ENCODE measurements at regions not wholly inside any gene's neighbourhood (a gene's known extent, or its start where the extent isn't known, plus 50 kb on each side); places are given as distances from the start of the nearest gene placed in this dataset.

DNA sequence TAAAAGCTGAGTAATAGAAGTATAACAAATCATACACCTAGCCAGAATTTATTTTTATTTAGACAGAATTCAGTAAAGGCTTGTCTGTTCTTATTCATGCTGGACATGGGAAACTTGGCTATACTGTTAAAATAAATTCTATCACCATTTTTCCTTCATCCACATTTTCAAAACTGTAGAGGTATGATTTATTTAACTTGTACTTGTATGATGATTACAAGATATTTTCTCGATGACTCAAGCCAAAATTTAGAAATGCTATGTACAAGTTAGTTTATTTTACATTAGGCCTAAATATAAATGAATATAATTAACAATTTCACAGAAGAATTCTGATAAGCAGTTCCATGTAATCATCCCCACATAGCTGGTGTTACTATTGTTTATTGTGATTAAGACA, 194.8 kb upstream of the DOK6 start:
- H3K36me3 ChIP-seq (replicated peaks; ENCODE audit: insufficient read depth, low read length): no peaks in the 10 kb centered on the region
- H3F3A ChIP-seq (ENCODE audit: insufficient read depth, low read length): no peaks in the 10 kb centered on the region
- H3K79me2 ChIP-seq (ENCODE audit: low read length): no peaks in the 10 kb centered on the region
- TF ChIP-seq, protein P1, sequence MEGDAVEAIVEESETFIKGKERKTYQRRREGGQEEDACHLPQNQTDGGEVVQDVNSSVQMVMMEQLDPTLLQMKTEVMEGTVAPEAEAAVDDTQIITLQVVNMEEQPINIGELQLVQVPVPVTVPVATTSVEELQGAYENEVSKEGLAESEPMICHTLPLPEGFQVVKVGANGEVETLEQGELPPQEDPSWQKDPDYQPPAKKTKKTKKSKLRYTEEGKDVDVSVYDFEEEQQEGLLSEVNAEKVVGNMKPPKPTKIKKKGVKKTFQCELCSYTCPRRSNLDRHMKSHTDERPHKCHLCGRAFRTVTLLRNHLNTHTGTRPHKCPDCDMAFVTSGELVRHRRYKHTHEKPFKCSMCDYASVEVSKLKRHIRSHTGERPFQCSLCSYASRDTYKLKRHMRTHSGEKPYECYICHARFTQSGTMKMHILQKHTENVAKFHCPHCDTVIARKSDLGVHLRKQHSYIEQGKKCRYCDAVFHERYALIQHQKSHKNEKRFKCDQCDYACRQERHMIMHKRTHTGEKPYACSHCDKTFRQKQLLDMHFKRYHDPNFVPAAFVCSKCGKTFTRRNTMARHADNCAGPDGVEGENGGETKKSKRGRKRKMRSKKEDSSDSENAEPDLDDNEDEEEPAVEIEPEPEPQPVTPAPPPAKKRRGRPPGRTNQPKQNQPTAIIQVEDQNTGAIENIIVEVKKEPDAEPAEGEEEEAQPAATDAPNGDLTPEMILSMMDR (IDR thresholded peaks at IDR 0.05; ENCODE audit: low read length): no peak
- TF ChIP-seq EZH2 (optimal IDR thresholded peaks at IDR 0.05; ENCODE audit: low read depth, low read length) (no peak), EZH2phosphoT487 (IDR thresholded peaks at IDR 0.05; ENCODE audit: low read length) (no peak)
- no peak overlapping the region for H3K4me2 ChIP-seq (ENCODE audit: low read depth, low read length)
- H4K20me1 ChIP-seq (ENCODE audit: insufficient read depth, low read length): no peaks in the 10 kb centered on the region
- DNase-seq: no peak
- no peaks in the 10 kb centered on the region for H3K27me3 ChIP-seq (replicated peaks; ENCODE audit: insufficient read depth, low read length)
- H3K4me3 ChIP-seq (ENCODE audit: low read length): no peak overlapping the region
- no peaks in the 10 kb centered on the region for H3K4me1 ChIP-seq (ENCODE audit: low read length)
- H3K27ac ChIP-seq (ENCODE audit: low read length): no peak overlapping the region
- H3K9ac ChIP-seq (ENCODE audit: low read length): no peak overlapping the region
- H3K9me3 ChIP-seq (replicated peaks; ENCODE audit: insufficient read depth, low read length): no peaks in the 10 kb centered on the region
- H2AFZ ChIP-seq (ENCODE audit: low read length): no peak overlapping the region
- H3K9me2 ChIP-seq (replicated peaks; ENCODE audit: insufficient read depth, low read length): no peaks in the 10 kb centered on the region

DNA sequence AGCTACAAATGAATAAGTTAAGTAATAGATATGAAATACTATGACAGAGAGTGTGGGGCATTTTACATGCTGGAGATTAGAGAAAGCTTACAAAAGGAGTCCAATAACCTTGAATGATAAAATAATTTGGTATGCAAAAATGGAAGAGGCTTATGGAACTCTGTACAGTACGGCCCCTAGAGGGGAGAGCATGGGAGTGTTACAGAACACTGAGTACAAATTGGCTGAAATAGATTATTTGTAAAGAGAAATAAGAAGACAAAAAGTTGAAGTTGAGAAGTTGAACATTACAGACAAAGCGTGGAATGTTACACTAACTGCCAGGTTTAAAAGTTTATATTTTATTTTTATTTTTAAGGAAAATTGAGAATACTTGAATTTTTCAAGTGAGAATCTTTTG, 192.1 kb upstream of the DOK6 start:
- no peaks in the 10 kb centered on the region for H3K36me3 ChIP-seq (replicated peaks; ENCODE audit: insufficient read depth, low read length)
- no peak overlapping the region for H2AFZ ChIP-seq (ENCODE audit: low read length)
- no peaks in the 10 kb centered on the region for H3F3A ChIP-seq (ENCODE audit: insufficient read depth, low read length)
- H3K4me2 ChIP-seq (ENCODE audit: low read depth, low read length): no peak overlapping the region
- H3K9ac ChIP-seq (ENCODE audit: low read length): no peak overlapping the region
- no peaks in the 10 kb centered on the region for H3K9me2 ChIP-seq (replicated peaks; ENCODE audit: insufficient read depth, low read length)
- no peak overlapping the region for H3K27ac ChIP-seq (ENCODE audit: low read length)
- H3K27me3 ChIP-seq (replicated peaks; ENCODE audit: insufficient read depth, low read length): no peaks in the 10 kb centered on the region
- peaks cover 6% of the 10 kb centered on the region; the same call in 1 of the 2 replicates for H3K4me1 ChIP-seq (ENCODE audit: low read length)
- no peaks in the 10 kb centered on the region for H4K20me1 ChIP-seq (ENCODE audit: insufficient read depth, low read length)
- TF ChIP-seq EZH2phosphoT487 (IDR thresholded peaks at IDR 0.05; ENCODE audit: low read length) (no peak), EZH2 (optimal IDR thresholded peaks at IDR 0.05; ENCODE audit: low read depth, low read length) (no peak)
- TF ChIP-seq, protein P1 (IDR thresholded peaks at IDR 0.05; ENCODE audit: low read length): no peak
- no peak overlapping the region for H3K4me3 ChIP-seq (ENCODE audit: low read length)
- no peak for DNase-seq
- no peaks in the 10 kb centered on the region for H3K9me3 ChIP-seq (replicated peaks; ENCODE audit: insufficient read depth, low read length)
- no peaks in the 10 kb centered on the region for H3K79me2 ChIP-seq (ENCODE audit: low read length)

DNA sequence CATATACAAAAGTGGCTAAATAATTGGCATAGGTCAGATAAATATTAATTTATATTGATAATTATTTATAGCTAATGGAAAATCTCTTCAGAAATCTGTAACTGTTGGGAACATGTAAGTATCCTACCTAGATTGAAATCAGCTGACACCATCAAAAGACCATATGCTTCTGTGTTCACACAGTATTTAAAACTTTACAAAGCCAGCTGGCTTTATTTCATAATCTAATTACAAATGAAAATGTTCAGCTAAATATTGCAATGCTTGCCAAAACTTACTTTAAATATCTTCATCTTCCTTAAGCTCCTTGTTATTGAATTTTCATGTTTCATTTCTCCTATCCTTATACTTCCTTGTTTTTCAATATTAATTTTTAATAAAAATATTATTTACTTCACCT, 190.9 kb upstream of the DOK6 start:
- no peak overlapping the region for H3K4me3 ChIP-seq (ENCODE audit: low read length)
- H3K4me2 ChIP-seq (ENCODE audit: low read depth, low read length): no peak overlapping the region
- no peak overlapping the region for H3K27ac ChIP-seq (ENCODE audit: low read length)
- no peaks in the 10 kb centered on the region for H3K27me3 ChIP-seq (replicated peaks; ENCODE audit: insufficient read depth, low read length)
- no peak overlapping the region for H3K9ac ChIP-seq (ENCODE audit: low read length)
- no peaks in the 10 kb centered on the region for H3F3A ChIP-seq (ENCODE audit: insufficient read depth, low read length)
- no peaks in the 10 kb centered on the region for H3K36me3 ChIP-seq (replicated peaks; ENCODE audit: insufficient read depth, low read length)
- no peaks in the 10 kb centered on the region for H3K9me2 ChIP-seq (replicated peaks; ENCODE audit: insufficient read depth, low read length)
- no peak overlapping the region for H2AFZ ChIP-seq (ENCODE audit: low read length)
- no peak for DNase-seq
- TF ChIP-seq EZH2phosphoT487 (IDR thresholded peaks at IDR 0.05; ENCODE audit: low read length): no peak
- TF ChIP-seq, protein P1 (IDR thresholded peaks at IDR 0.05; ENCODE audit: low read length): no peak
- TF ChIP-seq EZH2 (optimal IDR thresholded peaks at IDR 0.05; ENCODE audit: low read depth, low read length): no peak
- no peaks in the 10 kb centered on the region for H3K79me2 ChIP-seq (ENCODE audit: low read length)
- no peaks in the 10 kb centered on the region for H3K9me3 ChIP-seq (replicated peaks; ENCODE audit: insufficient read depth, low read length)
- H3K4me1 ChIP-seq (ENCODE audit: low read length): peaks cover 6% of the 10 kb centered on the region; the same call in 1 of the 2 replicates
- no peaks in the 10 kb centered on the region for H4K20me1 ChIP-seq (ENCODE audit: insufficient read depth, low read length)
